Omental fat pad (tissue), 3 donors: ENCODE measurements at regions not wholly inside any gene's neighbourhood (a gene's known extent, or its start where the extent isn't known, plus 50 kb on each side); places are given as distances from the start of the nearest gene placed in this dataset.

Source experiments
- ATAC-seq: fragments of 150-250 bp; one replicate; pipeline ENCODE4 v1.9.1; 2016; ENCODE audit warnings: mild to moderate bottlenecking, moderate library complexity; ENCODE audit not compliant: low FRiP score
- DNase-seq: peaks from one replicate; pipeline ENCODE4 v3.0.0-alpha.2; 2019; ENCODE audit warnings: low spot score
- CTCF ChIP-seq, 3 donors: fragments of 450-650 bp; IDR thresholded peaks; one replicate each; pipeline ENCODE4 v1.5.1; 2016 to 2017; ENCODE audit warnings: antibody characterized with exemption in 3 of 3, mild to moderate bottlenecking in 3 of 3, moderate library complexity in 2 of 3

- ATAC-seq (no peak), DNase-seq (no peak)
- no peak for TF ChIP-seq CTCF (IDR thresholded peaks at IDR 0.05)
These were observed 901.2 kb upstream of the COX7C start for GRCh38 chr5:85716344-85717202.

GRCh38 chr5:85717203-85717563, 900.6 kb upstream of the COX7C start:
- TF ChIP-seq CTCF (IDR thresholded peaks at IDR 0.05) = no peak
- no peak for DNase-seq
- no peak for ATAC-seq

GRCh38 chr5:85732185-85732584, 885.6 kb upstream of the COX7C start:
- TF ChIP-seq CTCF (IDR thresholded peaks at IDR 0.05) = no peak
- no peak for ATAC-seq

GRCh38 chr5:85741972-85742371, 875.8 kb upstream of the COX7C start:
- TF ChIP-seq CTCF (IDR thresholded peaks at IDR 0.05) = no peak
- DNase-seq (no peak), ATAC-seq (no peak)

More at GRCh38 chr5:85732185-85732584, 885.6 kb upstream of the COX7C start:
- no peak for DNase-seq

GRCh38 chr5:85760519-85760918, 857.2 kb upstream of the COX7C start:
- DNase-seq = no peak
- ATAC-seq = no peak
- TF ChIP-seq CTCF (IDR thresholded peaks at IDR 0.05) = no peak

GRCh38 chr5:85769347-85769746, 848.4 kb upstream of the COX7C start:
- DNase-seq (no peak), ATAC-seq (no peak)
- no peak for TF ChIP-seq CTCF (IDR thresholded peaks at IDR 0.05)

- no peak for DNase-seq
- ATAC-seq = no peak
- TF ChIP-seq CTCF (IDR thresholded peaks at IDR 0.05) = no peak
These were observed 833.0 kb upstream of the COX7C start for GRCh38 chr5:85784746-85785145.
